Body of pancreas (tissue), 4 donors: ENCODE measurements at regions not wholly inside any gene's neighbourhood (a gene's known extent, or its start where the extent isn't known, plus 50 kb on each side); places are given as distances from the start of the nearest gene placed in this dataset.

Experiments
- ATAC-seq: fragments of 150-250 bp; one replicate; pipeline ENCODE4 v1.9.1; 2016
- DNase-seq, 4 donors: peaks; one replicate each; pipeline ENCODE4 v3.0.0-alpha.2; 2019
- H3K27ac ChIP-seq, 4 donors: fragments of 200-600 bp; sonication (generic); 1 replicate in 3 of 4; 2 replicates in 1 of 4; pipeline versions ENCODE4 v1.5.1 to v1.6.1; 2016 to 2019; ENCODE audit warnings: mild to moderate bottlenecking in 1 of 4, mixed read lengths in 1 of 4, moderate library complexity in 1 of 4
- H3K27me3 ChIP-seq, 2 donors: fragments of 200-600 bp; sonication (generic); one replicate each; pipeline ENCODE4 v1.6.0; 2016; ENCODE audit warnings: mild to moderate bottlenecking in 1 of 2
- H3K36me3 ChIP-seq, 2 donors: fragments of 200-600 bp; sonication (generic); replicated peaks in 1 of 2; 2 replicates each; pipeline ENCODE4 v1.5.1; 2016; ENCODE audit warnings: low read depth in 2 of 2; ENCODE audit not compliant: insufficient read depth in 1 of 2
- H3K4me1 ChIP-seq: fragments of 200-600 bp; sonication (generic); one replicate; pipeline ENCODE4 v1.6.0; 2016
- H3K4me3 ChIP-seq, 2 donors: fragments of 200-600 bp; sonication (generic); 1 replicate in 1 of 2; 2 replicates in 1 of 2; pipeline ENCODE4 v1.5.1; 2016 to 2019
- H3K9me3 ChIP-seq, 3 donors: fragments of 200-600 bp; sonication (generic); 1 replicate in 2 of 3; 2 replicates in 1 of 3; pipeline ENCODE4 v1.5.1; 2016
- POLR2A ChIP-seq, 3 donors: fragments of 450-650 bp; IDR thresholded peaks; one replicate each; pipeline ENCODE4 v1.6.1; 2016; ENCODE audit warnings: antibody characterized with exemption in 3 of 3, mild to moderate bottlenecking in 2 of 3
- WGBS, 2 donors: methylation state at CpG; one replicate each; pipeline ENCODE4 v1.1.5; 2017; 5-methylcytosine and 5-hydroxymethylcytosine counted together
- intact Hi-C: fragments of 100-400 bp; cut with DNase I; formaldehyde crosslinking; loops from one replicate; pipeline ENCODE4 v1.15.1; 2023
- TF ChIP-seq, protein P1 (sequence below), 7 experiments: fragments of 450-650 bp in 4 of 7; fragments of 200-600 bp in 3 of 7; sonication (generic) in 3 of 7; IDR thresholded peaks; one replicate each; pipeline ENCODE4 v1.5.1; 2016 to 2019; ENCODE audit warnings: antibody characterized with exemption in 7 of 7

GRCh38 chr10:123557366-123558108 is 108.6 kb upstream of the GPR26 start:
- 58 to 67% methylated on average over 5 to 8 of the region's 8 CpGs for WGBS, 2 donors
- H3K4me1 ChIP-seq, result no peaks in the 10 kb centered on the region

DNA sequence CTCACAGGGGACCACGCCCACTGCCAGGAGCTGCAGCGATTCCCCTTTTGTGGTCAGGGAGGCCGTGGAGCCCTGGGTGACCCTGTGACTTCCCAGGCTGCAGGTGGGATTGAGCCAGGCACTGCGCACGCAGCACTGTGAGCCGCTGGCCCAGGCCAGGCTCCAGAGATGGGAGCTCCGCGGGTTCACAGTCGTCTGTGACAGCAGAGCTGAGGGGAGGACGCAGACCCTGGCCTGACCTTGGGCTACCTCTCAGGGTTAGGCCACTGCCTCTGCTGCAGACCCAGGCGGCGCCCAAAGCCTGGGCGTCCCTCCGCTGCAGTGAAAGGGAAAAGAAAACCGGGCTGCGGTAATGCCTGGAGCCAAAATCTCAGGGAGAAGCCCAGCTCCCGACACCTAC is 107.5 kb upstream of the GPR26 start:
- Histone ChIP-seq H3K4me3 (no peak overlapping the region), H3K4me1 (no peaks in the 10 kb centered on the region), H3K27ac (no peak overlapping the region), H3K36me3 (no peaks in the 10 kb centered on the region), H3K9me3 (no peaks in the 10 kb centered on the region), H3K27me3 (no peaks in the 10 kb centered on the region)
- TF ChIP-seq POLR2A (IDR thresholded peaks at IDR 0.05), result no peak
- TF ChIP-seq, protein P1, sequence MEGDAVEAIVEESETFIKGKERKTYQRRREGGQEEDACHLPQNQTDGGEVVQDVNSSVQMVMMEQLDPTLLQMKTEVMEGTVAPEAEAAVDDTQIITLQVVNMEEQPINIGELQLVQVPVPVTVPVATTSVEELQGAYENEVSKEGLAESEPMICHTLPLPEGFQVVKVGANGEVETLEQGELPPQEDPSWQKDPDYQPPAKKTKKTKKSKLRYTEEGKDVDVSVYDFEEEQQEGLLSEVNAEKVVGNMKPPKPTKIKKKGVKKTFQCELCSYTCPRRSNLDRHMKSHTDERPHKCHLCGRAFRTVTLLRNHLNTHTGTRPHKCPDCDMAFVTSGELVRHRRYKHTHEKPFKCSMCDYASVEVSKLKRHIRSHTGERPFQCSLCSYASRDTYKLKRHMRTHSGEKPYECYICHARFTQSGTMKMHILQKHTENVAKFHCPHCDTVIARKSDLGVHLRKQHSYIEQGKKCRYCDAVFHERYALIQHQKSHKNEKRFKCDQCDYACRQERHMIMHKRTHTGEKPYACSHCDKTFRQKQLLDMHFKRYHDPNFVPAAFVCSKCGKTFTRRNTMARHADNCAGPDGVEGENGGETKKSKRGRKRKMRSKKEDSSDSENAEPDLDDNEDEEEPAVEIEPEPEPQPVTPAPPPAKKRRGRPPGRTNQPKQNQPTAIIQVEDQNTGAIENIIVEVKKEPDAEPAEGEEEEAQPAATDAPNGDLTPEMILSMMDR (IDR thresholded peaks at IDR 0.05), result no peak
- 62 to 69% methylated on average over 12 to 17 of the region's 17 CpGs for WGBS, 2 donors
- intact Hi-C loops, result no loop called here
- DNase-seq (no peak), ATAC-seq (no peak)

More at GRCh38 chr10:123557366-123558108, 108.6 kb upstream of the GPR26 start:
- Histone ChIP-seq H3K36me3 (no peaks in the 10 kb centered on the region), H3K27ac (no peak overlapping the region), H3K9me3 (no peaks in the 10 kb centered on the region), H3K4me3 (no peak overlapping the region), H3K27me3 (no peaks in the 10 kb centered on the region)
- TF ChIP-seq, protein P1 (IDR thresholded peaks at IDR 0.05), result no peak
- no peak for TF ChIP-seq POLR2A (IDR thresholded peaks at IDR 0.05)
- ATAC-seq (no peak), DNase-seq (no peak)
- intact Hi-C loops, result no loop called here

DNA sequence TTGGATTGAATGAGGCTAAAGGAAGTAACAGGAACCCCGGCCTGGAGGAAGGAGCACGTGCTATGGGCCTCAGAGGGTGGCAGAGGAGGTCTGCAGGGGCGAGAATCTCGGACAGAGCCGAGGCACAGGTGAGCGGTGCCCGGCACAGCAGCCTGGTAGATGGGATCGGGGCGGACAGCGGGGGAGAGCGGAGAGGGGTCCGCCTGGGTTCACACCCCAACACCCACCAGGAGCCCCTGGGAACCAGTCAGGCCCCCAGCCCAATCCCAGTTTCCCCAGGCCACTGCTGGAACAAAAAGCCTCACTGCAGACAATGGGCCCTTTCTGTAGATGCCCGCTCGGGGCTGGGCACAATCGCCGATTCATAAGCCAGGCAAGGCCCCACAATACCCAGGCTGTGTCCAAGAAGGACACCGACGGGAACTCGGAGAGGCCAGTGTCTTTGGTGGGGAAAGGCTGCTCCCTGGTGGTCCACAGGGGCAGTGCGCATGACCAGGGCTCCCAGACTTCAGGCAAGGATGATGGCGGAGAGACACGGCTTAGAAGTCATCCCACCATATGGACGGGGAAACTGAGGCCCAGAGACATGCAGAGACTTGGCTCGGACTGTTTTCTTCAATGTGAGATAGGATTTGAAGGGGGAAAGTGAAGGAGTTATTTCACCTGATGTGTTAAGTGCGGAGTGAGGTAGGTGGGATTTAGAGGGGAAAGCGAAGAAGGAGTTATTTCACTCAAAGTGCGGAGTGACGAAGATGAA is 106.9 kb upstream of the GPR26 start:
- ATAC-seq (peak; percentile 78), DNase-seq (peak; percentile 64 to 76 (median 72))
- H3K27ac ChIP-seq, result no peak overlapping the region
- 41 to 42% methylated on average over 25 to 28 of the region's 28 CpGs for WGBS, 2 donors
- no peaks in the 10 kb centered on the region for H3K36me3 ChIP-seq
- H3K4me3 ChIP-seq, result no peak overlapping the region
- intact Hi-C loops, result no loop called here
- H3K9me3 ChIP-seq, result no peaks in the 10 kb centered on the region
- no peaks in the 10 kb centered on the region for H3K4me1 ChIP-seq
- TF ChIP-seq, protein P1 (IDR thresholded peaks at IDR 0.05), result peak; percentile 93 to 97 (median 95)
- TF ChIP-seq POLR2A (IDR thresholded peaks at IDR 0.05), result no peak
- H3K27me3 ChIP-seq, result no peaks in the 10 kb centered on the region

DNA sequence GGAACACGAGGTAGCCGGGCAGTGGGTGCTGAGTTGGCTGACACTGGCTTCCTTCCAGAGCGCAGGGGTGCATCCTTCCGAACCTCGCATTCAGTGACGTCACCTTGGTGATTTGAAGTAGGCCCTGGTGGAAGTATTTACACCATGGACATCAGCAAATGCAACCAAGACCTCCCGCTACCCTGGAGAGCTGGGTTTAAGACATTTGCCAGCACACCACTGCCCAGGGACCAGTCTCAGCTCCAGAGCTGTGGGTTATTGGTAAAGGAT is 106.4 kb upstream of the GPR26 start:
- H3K4me1 ChIP-seq, result no peaks in the 10 kb centered on the region
- no peaks in the 10 kb centered on the region for H3K27me3 ChIP-seq
- intact Hi-C loops, result loop anchor here (5.0 kb wide), 1 partner anchor 427 kb away; no protein-coding TSS in a partner anchor
- ATAC-seq, result no peak
- no peaks in the 10 kb centered on the region for H3K36me3 ChIP-seq
- no peak for DNase-seq
- no peak overlapping the region for H3K4me3 ChIP-seq
- H3K9me3 ChIP-seq, result no peaks in the 10 kb centered on the region
- no peak overlapping the region for H3K27ac ChIP-seq
- WGBS, 2 donors, result 52 to 54% methylated on average over 7 of the region's 7 CpGs
- no peak for TF ChIP-seq POLR2A (IDR thresholded peaks at IDR 0.05)
- TF ChIP-seq, protein P1 (IDR thresholded peaks at IDR 0.05), result no peak
